ENCODE measurements at regions not wholly inside any gene's neighbourhood (a gene's known extent, or its start where the extent isn't known, plus 50 kb on each side); places are given as distances from the start of the nearest gene placed in this dataset.

GRCh38 chr9:129505270-129505902 lies 115.5 kb downstream of the C9orf50 start:
- DNase-seq = no peak
- H3K4me3 ChIP-seq = no peak overlapping the region
- TF ChIP-seq POLR2AphosphoS5 (IDR thresholded peaks at IDR 0.05) = no peak
- no peak for TF ChIP-seq EP300 (IDR thresholded peaks at IDR 0.05)
- TF ChIP-seq POLR2A (IDR thresholded peaks at IDR 0.05) = no peak
- no peak for TF ChIP-seq CTCF (IDR thresholded peaks at IDR 0.05)
- H3K27ac ChIP-seq = no peak overlapping the region
- peaks cover 0 to 5% (median 0%) of the 10 kb centered on the region in 4 donors for H3K9me3 ChIP-seq
- peaks cover 0 to 12% (median 10%) of the 10 kb centered on the region in 4 donors for H3K4me1 ChIP-seq
- intact Hi-C loops (cut with DNase I) = no loop called here
- H3K27me3 ChIP-seq = no peaks in the 10 kb centered on the region
- peaks cover 0 to 24% (median 7%) of the 10 kb centered on the region in 4 donors for H3K36me3 ChIP-seq
- 89% methylated on average over 22 of the region's 22 CpGs for WGBS, 2 donors

- intact Hi-C loops (cut with DNase I) = no loop called here
- Histone ChIP-seq H3K36me3 (peaks cover 0 to 24% (median 7%) of the 10 kb centered on the region in 4 donors), H3K27me3 (no peaks in the 10 kb centered on the region), H3K27ac (no peak overlapping the region), H3K4me3 (no peak overlapping the region), H3K4me1 (peaks cover 0 to 22% (median 20%) of the 10 kb centered on the region in 4 donors), H3K9me3 (peaks cover 0 to under 1% (median 0%) of the 10 kb centered on the region in 4 donors)
- DNase-seq = no peak
- no peak for TF ChIP-seq CTCF (IDR thresholded peaks at IDR 0.05)
- peak in 1 of 4 donors; percentile 10 for TF ChIP-seq POLR2AphosphoS5 (IDR thresholded peaks at IDR 0.05)
- TF ChIP-seq EP300 (IDR thresholded peaks at IDR 0.05) = no peak
- TF ChIP-seq POLR2A (IDR thresholded peaks at IDR 0.05) = no peak
- 78 to 84% methylated on average over 1 of the region's 1 CpG for WGBS, 2 donors
Measured at GRCh38 chr9:129504404-129504803, 116.5 kb downstream of the C9orf50 start.

GRCh38 chr9:129501771-129502319 lies 119.1 kb downstream of the C9orf50 start:
- intact Hi-C loops (cut with DNase I) = loop anchor here (2.0 kb wide), 2 partner anchors 49 to 109 kb away; no protein-coding TSS in a partner anchor
- DNase-seq = peak; percentile 76
- Histone ChIP-seq H3K4me1 (peaks cover 0 to 44% (median 43%) of the 10 kb centered on the region in 4 donors), H3K27ac (peak overlapping the region; percentile 24 to 99 (median 38)), H3K36me3 (peaks cover 0 to 24% (median 7%) of the 10 kb centered on the region in 4 donors), H3K9me3 (no peaks in the 10 kb centered on the region), H3K27me3 (no peaks in the 10 kb centered on the region), H3K4me3 (no peak overlapping the region)
- 53 to 68% methylated on average over 4 of the region's 4 CpGs for WGBS, 2 donors
- TF ChIP-seq POLR2AphosphoS5 (IDR thresholded peaks at IDR 0.05) (peak in 2 of 4 donors; percentile 17 to 20), EP300 (IDR thresholded peaks at IDR 0.05) (no peak)

GRCh38 chr9:129500863-129501770 lies 119.8 kb downstream of the C9orf50 start:
- peak overlapping the region in 1 of 4 donors; percentile 12 for H3K4me3 ChIP-seq
- peak overlapping the region; percentile 84 to 99 (median 99) for H3K27ac ChIP-seq
- H3K9me3 ChIP-seq = no peaks in the 10 kb centered on the region
- TF ChIP-seq POLR2AphosphoS5 (IDR thresholded peaks at IDR 0.05) (no peak), CTCF (IDR thresholded peaks at IDR 0.05) (no peak), POLR2A (IDR thresholded peaks at IDR 0.05) (no peak), EP300 (IDR thresholded peaks at IDR 0.05) (no peak)
- H3K27me3 ChIP-seq = no peaks in the 10 kb centered on the region
- peaks cover 0 to 24% (median 7%) of the 10 kb centered on the region in 4 donors for H3K36me3 ChIP-seq
- DNase-seq = no peak
- peaks cover 0 to 49% (median 45%) of the 10 kb centered on the region in 4 donors for H3K4me1 ChIP-seq
- intact Hi-C loops (cut with DNase I) = loop anchor here (2.0 kb wide), 2 partner anchors 50 to 110 kb away; no protein-coding TSS in a partner anchor
- 91 to 92% methylated on average over 12 of the region's 12 CpGs for WGBS, 2 donors
